SIG-M5 treated with dmso at 0.1 percent for 504 hours (cell line): ENCODE measurements at regions not wholly inside any gene's neighbourhood (a gene's known extent, or its start where the extent isn't known, plus 50 kb on each side); places are given as distances from the start of the nearest gene placed in this dataset.
"Not testable (repeated sequence)": the region's sequence is repeated elsewhere in the genome, so short reads cannot be mapped to it uniquely, and the experiment has no call there.

Source experiments
- DNase-seq: peaks from one replicate; lab custom pipeline; 2025; ENCODE audit not compliant: unreplicated experiment; lab: John Stamatoyannopoulos, UW

- no peak for DNase-seq
Observed at GRCh38 chr2:16194931-16195680, 254.8 kb downstream of the MYCN start.

- DNase-seq, result no peak
Observed at GRCh38 chr2:16194530-16194929, 254.2 kb downstream of the MYCN start.

GRCh38 chr2:16194096-16194390, 253.7 kb downstream of the MYCN start:
- no peak for DNase-seq

GRCh38 chr2:16192416-16193216, 252.3 kb downstream of the MYCN start:
- no peak for DNase-seq

- no peak for DNase-seq
Observed at GRCh38 chr2:16191431-16192200, 251.3 kb downstream of the MYCN start.

GRCh38 chr2:16190446-16191270, 250.3 kb downstream of the MYCN start:
- no peak for DNase-seq

- DNase-seq, result no peak
Observed at GRCh38 chr2:16189836-16190160, 249.4 kb downstream of the MYCN start.

GRCh38 chr2:16189029-16189835, 248.9 kb downstream of the MYCN start:
- DNase-seq, result no peak

GRCh38 chr2:16188261-16188890, 248.0 kb downstream of the MYCN start:
- no peak for DNase-seq

GRCh38 chr2:16187482-16187817, 247.1 kb downstream of the MYCN start:
- DNase-seq, result no peak

GRCh38 chr2:16186661-16187481, 246.5 kb downstream of the MYCN start:
- DNase-seq, result no peak

GRCh38 chr2:16185801-16186272, 245.5 kb downstream of the MYCN start:
- DNase-seq, result no peak

GRCh38 chr2:16184945-16185660, 244.8 kb downstream of the MYCN start:
- DNase-seq, result no peak

GRCh38 chr2:16184341-16184890, 244.1 kb downstream of the MYCN start:
- DNase-seq, result no peak

GRCh38 chr2:16183345-16183744, 243.0 kb downstream of the MYCN start:
- no peak for DNase-seq

GRCh38 chr2:16182841-16183240, 242.5 kb downstream of the MYCN start:
- DNase-seq, result no peak

- DNase-seq, result not testable (repeated sequence)
Observed at GRCh38 chr2:16182311-16182815, 242.0 kb downstream of the MYCN start.

GRCh38 chr2:16181741-16182090, 241.4 kb downstream of the MYCN start:
- no peak for DNase-seq
